ENCODE measurements at regions not wholly inside any gene's neighbourhood (a gene's known extent, or its start where the extent isn't known, plus 50 kb on each side); places are given as distances from the start of the nearest gene placed in this dataset.
A peak's percentile ranks its signal among the peaks of the same experiment; 100 is the strongest.

DNA sequence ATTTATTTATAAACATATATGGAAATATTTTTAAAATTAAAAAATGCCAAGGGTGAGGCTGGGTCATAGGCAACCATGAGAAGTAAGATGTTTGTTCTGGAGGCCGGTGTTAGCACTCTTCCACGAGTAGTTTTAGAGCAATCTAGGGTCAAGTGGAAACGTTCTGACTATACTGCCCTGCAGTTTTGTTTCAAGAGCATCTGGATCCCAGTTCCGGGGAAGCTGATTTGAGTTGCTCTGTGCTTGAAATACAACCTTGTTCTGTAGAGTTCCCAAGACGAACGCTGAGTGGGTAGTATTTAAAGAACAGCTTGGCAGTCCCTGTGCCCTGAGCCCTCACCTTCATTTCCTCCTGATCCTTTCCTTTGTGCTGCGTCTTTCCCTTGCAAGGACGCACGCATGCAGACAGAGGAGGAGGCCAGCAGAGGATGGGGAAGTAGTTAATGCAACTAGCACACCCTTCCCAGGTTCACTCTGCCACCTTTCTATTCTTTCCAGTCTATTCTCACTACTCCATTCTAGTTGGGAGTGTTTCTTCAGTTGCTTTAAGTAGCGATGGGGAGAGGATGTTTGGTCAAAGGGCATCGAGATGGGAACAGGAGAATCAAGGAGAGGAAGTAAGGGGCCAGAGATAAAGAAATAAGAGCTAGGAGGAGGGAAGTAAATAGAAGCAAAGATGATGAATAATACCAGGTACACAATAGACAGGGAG is 68.3 kb upstream of the ZSWIM6 start:
- no peak for DNase-seq

DNA sequence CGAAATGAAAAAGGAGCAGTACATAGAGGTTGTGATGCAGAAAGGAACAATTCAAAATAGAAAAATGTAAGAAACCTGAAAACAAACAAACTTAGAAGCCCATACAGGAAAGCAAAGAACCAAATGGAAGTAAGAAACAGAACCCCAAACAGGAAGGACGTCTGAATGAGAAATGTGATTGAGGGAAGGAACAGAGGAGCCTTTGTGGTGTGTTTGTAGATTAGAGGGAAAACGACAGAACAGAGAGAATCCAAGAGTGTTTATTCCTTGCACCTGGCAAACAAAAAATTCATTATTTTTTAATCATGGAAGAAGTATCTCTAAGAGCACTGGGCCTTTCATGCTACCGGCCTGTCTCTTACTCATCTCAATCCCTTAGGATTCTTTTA is 67.8 kb upstream of the ZSWIM6 start:
- no peak for DNase-seq

DNA sequence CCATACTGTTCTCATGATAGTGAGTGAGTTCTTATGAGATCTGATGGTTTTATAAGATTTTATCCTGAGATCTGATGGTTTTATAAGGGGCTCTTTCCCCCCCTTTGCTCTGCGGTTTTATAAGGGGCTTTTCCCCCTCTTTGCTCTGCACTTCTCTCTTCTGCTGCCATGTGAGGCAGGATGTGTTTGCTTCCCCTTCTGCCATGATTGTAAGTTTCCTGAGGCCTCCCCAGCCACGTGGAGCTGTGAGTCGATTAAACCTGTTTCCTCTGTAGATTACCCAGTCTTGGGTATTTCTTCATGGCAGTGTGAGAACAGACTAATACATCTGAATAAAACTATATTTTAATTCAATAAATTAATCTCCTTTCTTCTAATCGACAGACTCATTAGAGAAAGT is 64.9 kb upstream of the ZSWIM6 start:
- no peak for DNase-seq

DNA sequence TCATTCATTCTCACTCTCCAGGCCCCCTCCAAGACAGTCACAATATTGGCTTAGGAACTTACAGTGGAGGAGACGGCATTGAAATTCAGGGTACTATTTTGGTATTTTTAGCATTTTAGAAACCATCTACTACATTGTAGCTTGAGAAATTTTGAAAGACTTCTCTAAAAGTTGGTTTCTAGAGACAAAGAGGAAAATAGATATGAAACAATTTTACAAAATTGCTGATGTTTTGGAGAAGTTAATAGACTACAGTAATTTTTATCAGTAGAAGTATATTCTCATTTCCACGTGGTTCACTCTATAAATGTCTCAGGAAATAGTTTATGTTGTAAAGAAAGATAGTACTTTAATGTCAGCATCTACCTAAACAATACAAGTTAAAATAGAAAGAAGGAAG is 63.2 kb upstream of the ZSWIM6 start:
- DNase-seq, result no peak

DNA sequence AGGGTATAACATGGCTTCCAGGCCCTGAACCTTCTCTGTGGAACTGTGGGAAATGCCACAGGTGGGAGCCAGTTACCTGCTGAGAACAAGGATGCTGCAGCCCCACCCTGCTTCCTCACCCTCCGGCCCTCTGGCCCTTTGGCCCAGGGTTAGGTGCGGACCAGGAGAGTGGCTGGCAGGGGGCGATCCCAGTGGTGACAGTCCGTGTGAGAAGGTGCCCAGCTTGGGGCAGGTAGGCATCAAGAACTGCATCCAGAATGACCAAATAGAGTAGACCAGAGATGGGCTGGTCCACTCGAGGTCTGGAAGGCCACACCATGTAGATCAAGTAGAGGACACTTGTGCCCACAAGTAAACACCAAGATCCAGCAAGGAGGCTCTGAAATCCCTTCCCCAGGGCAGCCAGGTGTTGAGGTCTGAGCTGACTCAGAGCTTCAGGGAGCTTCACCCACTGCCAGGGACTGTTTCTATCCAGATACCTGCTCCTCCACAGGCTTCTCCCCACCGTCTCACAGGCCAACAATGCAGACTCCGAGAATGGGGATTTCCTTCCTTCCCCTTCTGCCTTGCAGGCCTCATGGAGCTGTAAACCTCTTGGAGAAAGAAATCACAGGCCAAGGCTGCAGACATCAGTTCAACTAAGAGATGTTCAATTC is 61.4 kb upstream of the ZSWIM6 start:
- DNase-seq, result no peak

DNA sequence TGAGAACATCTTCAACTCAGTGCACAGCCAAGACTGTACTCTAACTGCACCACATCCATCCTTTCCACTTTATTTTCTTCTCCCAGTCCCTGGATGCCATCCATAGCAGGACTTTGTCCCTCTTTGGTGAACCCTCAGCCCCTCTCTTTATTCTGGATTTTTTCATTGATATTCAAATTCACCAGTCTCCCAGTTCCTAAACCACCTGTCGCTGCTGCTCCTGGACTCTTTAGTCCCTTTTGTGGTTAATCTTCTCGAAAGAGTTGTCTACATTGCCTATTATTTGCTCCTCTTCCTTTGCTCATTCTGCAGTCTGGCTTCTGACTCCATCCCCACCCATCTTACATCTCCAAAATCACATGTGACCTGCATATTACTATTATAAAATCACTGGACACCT is 59.4 kb upstream of the ZSWIM6 start:
- no peak for DNase-seq

DNA sequence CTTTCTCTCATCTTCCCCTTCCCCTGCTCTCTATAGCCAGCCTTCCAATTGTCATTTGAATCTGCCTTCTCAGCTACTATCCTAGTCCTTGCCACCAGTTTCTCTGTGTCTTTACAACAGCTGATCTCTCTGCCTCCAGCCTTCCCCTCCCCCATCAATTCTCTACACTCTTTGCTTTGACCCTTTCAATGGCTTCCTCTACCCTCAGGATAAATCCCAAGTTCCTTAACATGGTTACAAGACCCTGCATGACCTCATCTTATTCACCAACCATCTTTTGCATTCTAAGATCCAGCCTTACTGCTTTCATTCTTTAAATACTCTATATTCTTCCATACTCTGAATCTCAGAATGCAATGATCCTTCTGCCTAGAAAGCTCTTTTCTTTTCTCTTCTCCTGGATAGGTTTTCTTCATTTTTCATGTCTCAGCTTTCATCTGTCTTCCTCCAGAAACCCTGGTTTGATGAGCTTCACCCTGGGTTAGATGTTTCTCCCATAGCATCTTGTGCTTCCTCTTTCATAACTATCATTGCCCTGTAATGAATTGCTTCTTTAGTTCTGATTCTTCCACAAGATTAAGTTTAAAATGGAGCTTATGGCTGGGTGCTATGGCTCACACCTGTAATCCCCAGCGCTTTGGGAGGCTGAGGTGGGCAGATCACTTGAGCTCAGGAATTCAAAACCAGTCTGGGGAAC is 58.6 kb upstream of the ZSWIM6 start:
- DNase-seq, result no peak

DNA sequence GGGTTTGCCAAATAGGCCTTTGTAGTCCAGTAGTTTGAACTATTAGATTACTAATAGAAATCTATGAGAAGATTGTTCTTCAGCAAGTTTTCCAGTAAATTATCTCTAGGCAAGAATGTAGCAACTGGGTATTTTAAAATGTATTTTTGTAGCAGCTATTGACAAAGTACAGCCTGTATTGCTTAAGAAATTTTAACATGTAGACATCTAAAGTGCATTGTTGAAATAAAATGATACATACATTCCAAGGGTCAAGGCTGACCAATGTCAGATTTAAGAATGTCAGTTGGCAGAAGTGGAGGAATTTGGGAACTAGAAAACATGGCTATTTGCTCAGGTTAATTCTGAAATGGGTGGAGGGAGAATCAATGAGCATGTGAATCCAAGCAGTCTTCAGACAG is 57.5 kb upstream of the ZSWIM6 start:
- no peak for DNase-seq

DNA sequence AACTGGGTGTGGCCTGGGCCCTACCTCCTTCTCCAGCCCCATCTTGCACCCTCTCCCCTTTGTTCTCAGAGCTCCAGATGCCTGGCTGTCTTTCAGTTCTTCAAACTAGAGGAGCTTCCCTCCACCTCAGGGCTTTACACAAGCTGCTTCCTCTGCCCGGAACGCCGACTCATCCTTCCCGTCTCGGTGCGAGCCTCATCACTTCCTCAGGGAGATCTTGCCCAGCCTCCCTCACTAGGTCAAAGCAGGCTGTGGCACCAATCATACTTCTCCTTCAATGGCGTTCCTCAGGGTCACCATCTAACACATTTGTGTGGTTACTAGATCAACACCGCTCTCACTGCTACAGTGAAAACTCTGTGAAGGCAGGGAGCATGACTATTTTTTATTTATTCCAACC is 56.2 kb upstream of the ZSWIM6 start:
- no peak for DNase-seq

DNA sequence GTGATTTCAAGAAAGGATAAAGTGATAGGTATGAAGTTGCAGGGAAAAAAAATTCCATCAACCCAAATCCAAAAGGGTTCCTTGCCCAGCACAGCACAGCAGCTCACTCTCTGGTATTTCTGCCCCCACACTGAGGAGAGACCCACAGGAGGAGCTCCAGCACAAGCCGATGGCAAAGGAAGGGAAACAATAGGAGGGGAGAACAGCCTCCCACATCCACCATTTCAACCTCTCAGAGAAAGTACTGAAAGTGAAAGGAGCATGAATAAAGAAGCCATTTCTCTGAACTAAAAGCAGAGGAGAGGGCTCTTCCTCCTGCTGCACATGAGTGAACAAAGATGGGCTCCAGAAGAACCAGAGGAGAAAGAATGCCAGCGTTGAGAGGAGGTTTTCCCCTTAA is 54.9 kb upstream of the ZSWIM6 start:
- no peak for DNase-seq

DNA sequence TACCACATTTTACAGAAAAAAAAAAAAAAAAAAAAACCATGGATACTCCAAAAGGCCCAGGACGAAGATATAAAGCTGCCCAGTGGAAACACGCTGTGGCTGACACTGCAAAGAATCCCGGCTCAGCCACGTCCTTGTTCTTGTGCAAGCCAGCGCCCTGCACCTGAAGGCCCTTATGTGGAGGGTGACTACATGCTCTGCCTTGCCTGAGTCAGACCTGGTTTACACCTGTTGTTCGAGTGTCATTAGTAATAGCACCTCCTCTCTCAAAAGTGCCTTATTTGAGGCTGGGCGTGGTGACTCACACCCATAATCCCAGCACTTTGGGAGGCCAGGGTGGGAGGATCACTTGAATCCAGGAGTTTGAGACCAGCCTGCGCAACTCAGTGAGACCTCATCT is 54.3 kb upstream of the ZSWIM6 start:
- DNase-seq, result no peak

DNA sequence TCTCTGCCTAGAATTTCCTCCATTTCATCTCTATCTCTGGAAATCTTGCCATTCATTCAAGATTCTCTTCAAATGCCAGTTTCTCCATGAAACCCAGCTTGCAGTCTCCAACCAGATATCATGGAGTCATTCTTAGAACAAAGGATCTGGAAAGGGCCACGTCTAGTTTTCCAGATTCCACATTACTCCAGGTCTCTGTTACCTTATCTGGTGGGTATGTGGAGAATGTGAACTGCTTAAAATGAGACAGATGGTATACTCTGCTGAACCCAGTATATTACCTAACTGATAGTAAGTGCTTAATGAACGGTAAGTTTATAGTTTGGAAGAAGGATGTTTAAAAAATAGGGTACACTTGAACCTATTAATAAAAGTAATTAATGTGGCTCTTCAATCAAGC is 52.3 kb upstream of the ZSWIM6 start:
- DNase-seq, result no peak

DNA sequence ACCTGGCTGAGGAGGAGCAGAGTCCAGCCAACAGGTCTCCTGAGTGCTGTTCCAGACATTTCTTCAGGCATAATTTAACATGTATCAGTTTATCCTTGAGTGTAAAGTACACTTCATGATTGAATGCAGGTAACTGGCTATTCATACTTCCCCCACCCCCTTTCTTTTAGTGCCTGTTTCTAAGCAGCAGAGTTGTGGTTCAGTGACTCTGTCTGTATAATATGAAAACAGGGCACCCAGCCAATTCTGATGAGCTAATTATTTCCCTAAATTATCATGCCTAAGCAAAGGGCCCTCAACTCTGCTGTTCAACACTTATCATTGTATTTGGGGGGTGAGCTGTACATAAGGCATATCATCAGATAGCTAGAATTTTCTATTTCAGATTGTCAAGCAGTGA is 51.9 kb upstream of the ZSWIM6 start:
- peak; percentile 55 for DNase-seq

DNA sequence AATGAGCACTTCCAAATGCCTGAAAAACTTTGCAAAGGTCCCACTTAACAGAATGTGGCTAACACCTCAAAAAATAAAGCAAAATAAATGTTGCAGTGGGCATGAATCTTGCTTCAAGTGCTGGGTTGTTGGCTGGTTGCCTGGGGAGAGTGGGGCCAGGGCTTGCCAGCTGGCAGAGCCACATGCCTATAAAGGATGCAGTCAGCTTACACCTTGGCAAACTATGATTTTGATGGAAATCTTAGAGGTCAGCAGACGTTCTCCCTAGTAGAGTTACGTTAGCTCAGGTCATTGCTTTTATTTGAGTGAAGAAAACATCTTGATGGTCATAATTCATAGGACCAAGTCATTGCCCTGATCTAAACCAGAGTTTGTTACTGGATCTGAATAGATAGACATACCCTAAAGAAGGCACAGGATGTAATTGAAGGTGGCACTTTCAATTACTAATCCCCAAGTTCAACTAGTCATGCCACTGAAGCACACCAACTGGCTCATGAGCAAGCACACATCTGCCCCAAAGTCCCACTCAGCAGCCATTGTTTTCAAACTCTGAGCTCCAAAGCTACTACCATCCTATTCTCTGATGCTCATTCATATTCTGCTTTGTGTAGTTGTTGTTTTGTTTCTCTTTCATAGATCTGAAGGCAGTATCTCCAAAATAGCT is 51.2 kb upstream of the ZSWIM6 start:
- DNase-seq, result peak; percentile 30

DNA sequence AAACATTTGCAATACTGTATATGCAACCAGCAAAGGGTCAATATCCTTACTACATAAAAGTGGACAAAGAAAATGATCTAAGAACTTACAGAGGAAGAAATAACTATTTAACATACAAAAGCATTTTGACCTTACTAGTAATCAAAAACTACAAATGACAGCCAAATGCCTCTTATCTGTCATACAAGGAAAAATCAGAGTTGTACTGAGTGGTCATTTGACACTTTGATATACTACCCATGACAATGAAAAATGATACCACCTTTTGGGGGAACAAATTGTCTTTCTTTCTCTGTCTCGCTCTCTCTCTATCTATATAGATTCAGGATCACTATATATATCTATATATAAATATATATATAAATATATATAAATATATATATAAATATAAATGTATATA is 50.4 kb upstream of the ZSWIM6 start:
- DNase-seq, result peak; percentile 34
